ENCODE measurements at regions not wholly inside any gene's neighbourhood (a gene's known extent, or its start where the extent isn't known, plus 50 kb on each side); places are given as distances from the start of the nearest gene placed in this dataset.

GRCh38 chr7:152486968-152487367 is 51.2 kb upstream of the KMT2C start:
- DNase-seq: no peak
- no peak for ATAC-seq
- Histone ChIP-seq H3K4me1 (no peaks in the 10 kb centered on the region), H3K27me3 (ENCODE audit: insufficient read depth in 3 of 3, low read length in 2 of 3) (no peaks in the 10 kb centered on the region), H3K4me3 (no peak overlapping the region), H3K27ac (no peak overlapping the region), H3K9me3 (no peaks in the 10 kb centered on the region), H3K36me3 (ENCODE audit: insufficient read depth in 1 of 2, low read depth in 1 of 2) (no peaks in the 10 kb centered on the region)
- TF ChIP-seq, protein P1, sequence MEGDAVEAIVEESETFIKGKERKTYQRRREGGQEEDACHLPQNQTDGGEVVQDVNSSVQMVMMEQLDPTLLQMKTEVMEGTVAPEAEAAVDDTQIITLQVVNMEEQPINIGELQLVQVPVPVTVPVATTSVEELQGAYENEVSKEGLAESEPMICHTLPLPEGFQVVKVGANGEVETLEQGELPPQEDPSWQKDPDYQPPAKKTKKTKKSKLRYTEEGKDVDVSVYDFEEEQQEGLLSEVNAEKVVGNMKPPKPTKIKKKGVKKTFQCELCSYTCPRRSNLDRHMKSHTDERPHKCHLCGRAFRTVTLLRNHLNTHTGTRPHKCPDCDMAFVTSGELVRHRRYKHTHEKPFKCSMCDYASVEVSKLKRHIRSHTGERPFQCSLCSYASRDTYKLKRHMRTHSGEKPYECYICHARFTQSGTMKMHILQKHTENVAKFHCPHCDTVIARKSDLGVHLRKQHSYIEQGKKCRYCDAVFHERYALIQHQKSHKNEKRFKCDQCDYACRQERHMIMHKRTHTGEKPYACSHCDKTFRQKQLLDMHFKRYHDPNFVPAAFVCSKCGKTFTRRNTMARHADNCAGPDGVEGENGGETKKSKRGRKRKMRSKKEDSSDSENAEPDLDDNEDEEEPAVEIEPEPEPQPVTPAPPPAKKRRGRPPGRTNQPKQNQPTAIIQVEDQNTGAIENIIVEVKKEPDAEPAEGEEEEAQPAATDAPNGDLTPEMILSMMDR (IDR thresholded peaks at IDR 0.05): no peak
- intact Hi-C loops (cut with DNase I): no loop called here

DNA sequence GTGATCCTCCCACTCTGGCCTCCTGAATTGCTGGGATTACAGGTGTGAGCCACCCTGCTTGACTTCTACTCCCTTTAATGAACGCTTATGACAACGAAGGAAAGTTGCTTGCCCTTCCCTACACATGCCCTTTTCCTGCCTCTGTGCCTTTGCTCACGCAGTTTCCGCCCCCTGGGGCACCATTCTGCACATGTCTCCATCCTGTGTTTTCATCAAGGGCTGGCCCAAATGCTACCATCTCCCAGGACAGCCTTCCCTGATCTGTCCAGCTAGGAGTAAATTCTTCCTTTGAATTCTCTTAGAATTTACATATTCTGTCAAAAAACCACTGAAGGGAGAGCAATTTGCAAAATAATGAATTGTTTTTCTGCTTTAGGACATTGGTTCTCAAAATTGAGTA is 50.0 kb upstream of the KMT2C start:
- no peaks in the 10 kb centered on the region for H3K9me3 ChIP-seq
- no peaks in the 10 kb centered on the region for H3K27me3 ChIP-seq (ENCODE audit: insufficient read depth in 3 of 3, low read length in 2 of 3)
- H3K36me3 ChIP-seq (ENCODE audit: insufficient read depth in 1 of 2, low read depth in 1 of 2): no peaks in the 10 kb centered on the region
- H3K4me1 ChIP-seq: no peaks in the 10 kb centered on the region
- ATAC-seq: no peak
- TF ChIP-seq, protein P1 (IDR thresholded peaks at IDR 0.05): no peak
- no peak overlapping the region for H3K4me3 ChIP-seq
- WGBS, 3 donors: 79 to 83% (median 79%) methylated on average over 4 of the region's 4 CpGs
- intact Hi-C loops (cut with DNase I): no loop called here
- DNase-seq: no peak
- no peak overlapping the region for H3K27ac ChIP-seq
